Right lung (tissue), 2 donors: ENCODE measurements at regions not wholly inside any gene's neighbourhood (a gene's known extent, or its start where the extent isn't known, plus 50 kb on each side); places are given as distances from the start of the nearest gene placed in this dataset.

Source experiments
- DNase-seq, 2 donors: peaks; one replicate each; pipeline ENCODE4 v3.0.0-alpha.2; 2013

GRCh38 chrX:16222151-16222550, 54.9 kb downstream of the MAGEB17 start:
- DNase-seq: no peak

GRCh38 chrX:16223385-16223784, 56.1 kb downstream of the MAGEB17 start:
- DNase-seq: no peak

GRCh38 chrX:16239211-16239610, 71.9 kb downstream of the MAGEB17 start:
- DNase-seq: no peak

- no peak for DNase-seq
Observed at GRCh38 chrX:16240231-16240905, 73.1 kb downstream of the MAGEB17 start.

- DNase-seq: no peak
Observed at GRCh38 chrX:16240968-16241367, 73.7 kb downstream of the MAGEB17 start.

GRCh38 chrX:16250296-16250695, 83.0 kb downstream of the MAGEB17 start:
- DNase-seq: no peak

GRCh38 chrX:16251782-16252181, 84.5 kb downstream of the MAGEB17 start:
- DNase-seq: no peak

- no peak for DNase-seq
Observed at GRCh38 chrX:16258882-16259281, 91.6 kb downstream of the MAGEB17 start.

GRCh38 chrX:16267431-16267830, 100.2 kb downstream of the MAGEB17 start:
- DNase-seq: no peak

- DNase-seq: no peak
Observed at GRCh38 chrX:16268206-16268605, 100.9 kb downstream of the MAGEB17 start.

- no peak for DNase-seq
Observed at GRCh38 chrX:16278927-16279326, 111.6 kb downstream of the MAGEB17 start.

GRCh38 chrX:16282209-16282608, 114.9 kb downstream of the MAGEB17 start:
- no peak for DNase-seq

GRCh38 chrX:16284842-16285241, 117.6 kb downstream of the MAGEB17 start:
- no peak for DNase-seq

- DNase-seq: no peak
Observed at GRCh38 chrX:16290997-16291396, 123.7 kb downstream of the MAGEB17 start.

GRCh38 chrX:16300831-16301230, 133.6 kb downstream of the MAGEB17 start:
- no peak for DNase-seq

GRCh38 chrX:16304751-16305150, 137.5 kb downstream of the MAGEB17 start:
- DNase-seq: no peak

GRCh38 chrX:16305187-16305586, 137.9 kb downstream of the MAGEB17 start:
- no peak for DNase-seq

- DNase-seq: no peak
Observed at GRCh38 chrX:16307950-16308349, 140.7 kb downstream of the MAGEB17 start.

GRCh38 chrX:16308773-16309172, 141.5 kb downstream of the MAGEB17 start:
- no peak for DNase-seq

- no peak for DNase-seq
Observed at GRCh38 chrX:16310326-16310725, 143.0 kb downstream of the MAGEB17 start.

- DNase-seq: no peak
Observed at GRCh38 chrX:16311671-16312070, 144.4 kb downstream of the MAGEB17 start.

- DNase-seq: no peak
Observed at GRCh38 chrX:16312761-16313623, 145.7 kb downstream of the MAGEB17 start.

GRCh38 chrX:16316331-16316730, 149.1 kb downstream of the MAGEB17 start:
- no peak for DNase-seq
